NCI-H82 treated with DMSO at 0.1 percent for 48 hours (cell line): ENCODE measurements at regions not wholly inside any gene's neighbourhood (a gene's known extent, or its start where the extent isn't known, plus 50 kb on each side); places are given as distances from the start of the nearest gene placed in this dataset.

Experiments used
- DNase-seq: peaks from one replicate; lab custom pipeline; 2025; ENCODE audit not compliant: unreplicated experiment; lab: John Stamatoyannopoulos, UW

- no peak for DNase-seq
These were observed 231.4 kb downstream of the KLF12 start for GRCh38 chr13:73902847-73903246.

- DNase-seq = peak; percentile 31
These were observed 231.9 kb downstream of the KLF12 start for GRCh38 chr13:73902296-73902695.

GRCh38 chr13:73901324-73902068 lies 232.7 kb downstream of the KLF12 start:
- peak; percentile 71 for DNase-seq

GRCh38 chr13:73900591-73900990 lies 233.6 kb downstream of the KLF12 start:
- DNase-seq = no peak

- no peak for DNase-seq
These were observed 235.3 kb downstream of the KLF12 start for GRCh38 chr13:73898899-73899298.

DNA sequence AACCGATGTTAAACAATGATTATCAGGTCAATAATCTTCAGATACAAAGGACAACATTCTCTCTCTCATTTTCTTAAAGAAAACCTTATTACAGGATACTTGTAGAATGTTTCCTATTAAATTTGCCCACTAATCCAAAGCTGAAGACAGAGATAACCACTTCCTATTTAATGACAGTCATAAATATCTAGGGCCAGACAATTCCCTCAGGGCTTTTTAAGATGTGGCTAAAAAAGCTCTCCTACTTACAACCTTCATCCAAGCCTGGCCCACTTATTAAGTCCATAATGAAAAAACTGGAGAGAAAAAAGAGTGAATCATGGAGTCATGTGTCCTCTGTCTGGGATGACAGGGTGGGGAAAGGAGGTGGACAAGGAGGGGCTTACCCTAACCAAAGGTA lies 235.9 kb downstream of the KLF12 start:
- DNase-seq = no peak

DNA sequence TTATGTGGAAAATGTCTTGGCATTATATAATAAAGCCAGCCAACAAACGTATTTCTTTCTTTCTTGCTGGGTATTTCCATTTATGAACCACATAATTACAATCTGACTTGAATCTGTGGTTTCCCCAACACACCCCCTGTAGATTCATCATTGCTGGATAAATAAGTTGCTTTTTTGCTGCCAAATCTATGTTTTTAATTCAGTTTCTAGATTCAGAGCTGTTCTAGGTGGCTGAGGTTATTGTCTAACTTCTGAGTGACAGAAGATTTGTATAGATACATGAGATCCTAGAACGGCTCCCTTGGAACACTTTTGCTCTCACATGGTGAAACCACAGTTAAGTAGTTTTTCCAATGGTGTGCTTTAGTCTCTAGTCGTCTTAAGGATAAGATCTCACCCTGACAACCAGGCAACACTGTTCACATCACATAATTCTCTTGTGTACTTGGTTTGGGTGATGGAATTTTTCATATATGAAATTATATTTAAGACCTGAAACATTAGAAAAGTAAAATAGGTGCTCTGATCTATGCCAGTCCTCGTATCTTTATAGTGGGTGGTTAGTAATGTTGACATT lies 239.1 kb downstream of the KLF12 start:
- DNase-seq = no peak

DNA sequence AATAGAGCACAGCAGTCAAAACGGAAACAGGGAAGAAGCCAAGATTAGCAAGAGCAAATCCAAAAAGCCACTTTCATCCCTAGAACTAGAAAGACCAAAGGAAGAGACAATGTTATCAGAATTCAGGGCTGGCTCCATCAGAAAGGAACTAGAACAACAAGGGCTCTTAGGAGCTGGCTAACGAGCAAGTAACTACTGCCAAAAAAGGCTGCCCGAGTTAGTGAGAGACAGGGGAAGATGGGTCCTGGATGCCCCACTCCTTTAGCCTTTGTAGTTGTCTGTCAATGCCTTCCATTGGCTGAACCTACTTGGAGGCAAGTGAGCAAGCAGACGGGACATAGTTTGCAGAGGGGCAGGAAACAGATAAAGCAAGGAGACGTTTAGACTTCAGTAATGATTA lies 240.4 kb downstream of the KLF12 start:
- no peak for DNase-seq

GRCh38 chr13:73891805-73892204 lies 242.4 kb downstream of the KLF12 start:
- no peak for DNase-seq

GRCh38 chr13:73883162-73883561 lies 251.0 kb downstream of the KLF12 start:
- DNase-seq = no peak

DNA sequence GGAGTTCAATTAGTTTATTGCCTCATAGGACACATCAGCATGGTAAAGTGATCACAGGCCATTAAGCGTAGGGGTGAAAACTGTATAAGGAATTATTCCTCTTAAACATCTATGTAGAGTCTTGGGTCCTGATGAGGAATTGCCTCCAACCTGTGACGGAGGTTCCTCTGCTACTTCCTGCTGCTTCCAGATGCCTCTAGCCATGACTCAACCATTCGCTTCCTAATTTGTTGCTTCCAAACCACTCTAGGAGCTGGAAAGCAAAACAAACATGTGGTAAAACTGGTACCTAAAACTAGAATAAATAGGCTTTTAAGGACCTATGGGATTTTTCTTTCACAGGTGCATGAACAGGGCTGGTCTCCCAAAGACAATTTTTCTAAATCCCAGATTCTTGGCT lies 253.8 kb downstream of the KLF12 start:
- no peak for DNase-seq

GRCh38 chr13:73879346-73880015 lies 254.7 kb downstream of the KLF12 start:
- peak; percentile 99 for DNase-seq

- DNase-seq = no peak
These were observed 256.8 kb downstream of the KLF12 start for GRCh38 chr13:73877399-73877798.

DNA sequence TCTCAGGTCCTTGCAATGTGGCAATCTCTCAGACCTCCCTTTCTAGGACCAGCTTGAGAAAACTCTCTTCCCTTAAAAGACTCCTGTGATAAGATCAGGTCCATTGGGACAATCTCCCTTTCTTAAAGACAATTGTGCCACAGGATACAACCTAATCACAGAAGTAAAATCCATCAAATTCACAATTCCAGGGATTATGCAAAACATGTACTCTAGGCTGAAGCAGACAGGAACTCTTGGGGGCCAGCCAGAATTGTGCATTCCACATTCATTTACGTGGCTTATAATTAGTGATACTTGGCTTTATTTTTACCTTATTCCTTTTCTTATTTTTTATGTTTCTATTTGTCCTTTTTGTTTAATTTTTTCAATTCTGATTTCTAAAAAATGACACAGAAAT lies 257.9 kb downstream of the KLF12 start:
- DNase-seq = no peak

DNA sequence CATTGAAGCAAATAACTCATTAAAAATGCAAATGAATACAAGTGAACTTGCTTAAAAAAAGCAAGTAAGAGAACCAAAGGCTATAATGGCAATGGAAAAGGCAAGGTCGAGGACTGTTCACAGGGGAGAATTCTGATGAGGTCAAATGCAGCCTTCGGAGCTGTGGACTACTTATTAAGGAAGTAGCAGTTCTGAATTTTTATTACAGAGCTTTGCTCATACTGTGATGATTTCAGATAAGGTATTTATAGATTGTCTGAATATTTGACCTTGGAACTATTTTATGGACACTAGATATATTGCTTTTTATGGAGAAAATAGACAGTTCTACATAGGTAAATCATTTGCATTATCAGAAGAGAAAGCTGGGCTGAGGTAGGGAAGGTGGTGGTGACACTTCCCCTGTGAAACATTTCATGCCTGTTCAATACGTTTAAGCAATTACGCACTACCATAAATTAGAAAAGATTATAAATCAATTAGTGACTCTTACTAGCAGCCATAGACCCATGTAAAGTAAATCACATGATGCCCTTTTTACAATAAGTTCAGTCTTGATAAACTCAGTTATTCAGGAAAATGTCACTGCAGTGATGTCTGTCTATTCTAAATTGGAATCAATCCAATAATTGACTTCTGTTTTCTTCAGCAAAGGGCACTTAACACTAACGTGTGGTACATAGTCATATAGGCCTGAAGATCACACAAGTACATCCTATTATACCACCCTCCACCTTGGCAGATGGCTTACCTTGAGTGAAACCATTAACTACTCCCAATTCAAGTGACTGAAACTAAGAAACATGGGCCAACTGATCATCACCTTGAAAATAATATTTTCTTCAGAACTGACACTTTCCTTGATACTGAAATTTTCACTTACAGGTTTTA lies 260.0 kb downstream of the KLF12 start:
- DNase-seq = peak; percentile 22

- no peak for DNase-seq
These were observed 261.8 kb downstream of the KLF12 start for GRCh38 chr13:73872397-73872796.

GRCh38 chr13:73870970-73871935 lies 263.0 kb downstream of the KLF12 start:
- no peak for DNase-seq

GRCh38 chr13:73870036-73870741 lies 264.0 kb downstream of the KLF12 start:
- no peak for DNase-seq

DNA sequence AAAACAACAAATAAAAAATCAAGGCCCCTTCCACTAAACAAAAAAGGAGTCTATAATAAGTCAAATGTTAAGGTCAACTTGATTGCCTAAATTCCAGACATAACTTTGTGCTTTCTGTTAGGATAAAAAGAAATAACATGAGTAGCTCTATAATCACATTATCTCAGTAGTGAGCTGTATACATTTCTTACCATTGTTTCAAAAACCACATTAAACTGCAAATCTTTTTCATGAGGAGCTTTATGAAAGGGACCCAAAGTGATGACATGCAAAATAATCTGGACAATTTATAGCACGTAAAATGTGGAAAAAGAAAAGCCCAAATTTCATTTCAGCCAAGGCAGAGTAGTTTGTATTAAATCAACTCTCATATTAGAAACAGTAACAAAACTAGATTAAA lies 269.2 kb downstream of the KLF12 start:
- DNase-seq = no peak

DNA sequence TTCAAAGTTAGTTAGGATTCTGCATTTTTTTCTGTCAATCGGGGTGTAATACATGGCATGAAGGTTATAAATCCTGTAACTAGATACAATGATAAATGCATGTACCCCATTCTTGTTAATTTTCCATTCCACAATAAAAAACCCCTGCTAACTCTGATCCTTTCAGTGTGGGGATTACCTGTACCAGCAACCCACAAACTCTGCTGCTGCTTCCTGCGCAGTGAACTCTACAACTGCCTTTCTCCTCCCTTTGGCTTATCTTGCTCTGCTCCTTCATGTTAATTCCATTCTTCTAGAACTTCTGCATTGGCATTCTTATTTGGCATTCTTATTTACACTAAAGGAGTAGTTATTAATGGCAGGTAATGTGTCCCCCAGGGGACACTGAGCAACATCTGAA lies 273.1 kb downstream of the KLF12 start:
- no peak for DNase-seq
